ENCODE measurements at regions not wholly inside any gene's neighbourhood (a gene's known extent, or its start where the extent isn't known, plus 50 kb on each side); places are given as distances from the start of the nearest gene placed in this dataset.

DNA sequence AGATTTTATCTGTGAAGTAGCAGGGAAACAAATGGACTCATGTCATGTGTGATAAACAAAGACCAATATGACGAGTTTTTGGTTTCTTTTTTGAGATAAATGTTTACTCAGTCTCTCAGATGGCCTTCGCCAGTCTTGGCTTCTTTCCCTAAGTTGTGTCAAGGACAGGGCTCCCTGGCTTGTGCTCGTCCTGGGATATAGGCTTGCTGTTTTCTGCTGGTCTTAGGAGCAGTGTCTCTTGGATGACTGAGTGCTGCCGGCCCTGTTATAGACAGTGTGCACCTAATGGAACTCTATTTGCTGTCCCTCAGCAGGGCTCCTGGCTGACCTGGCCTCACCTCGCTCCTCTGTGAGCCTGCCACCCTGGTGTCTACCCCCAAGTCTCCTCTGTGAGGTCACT lies 324.1 kb upstream of the SYNCRIP start:
- TF ChIP-seq SUZ12 (IDR thresholded peaks at IDR 0.05; ENCODE audit: extremely low read depth, insufficient read depth, insufficient read length): no peak
- TF ChIP-seq YY1 (IDR thresholded peaks at IDR 0.05; ENCODE audit: insufficient read depth, insufficient read length): no peak
- no peak for TF ChIP-seq ZNF274 (IDR thresholded peaks at IDR 0.05; ENCODE audit: low read depth, low read length)
- Histone ChIP-seq H3K9me3 (ENCODE audit: insufficient read depth, low read length) (no peaks in the 10 kb centered on the region), H3K36me3 (ENCODE audit: insufficient read depth, insufficient read length, low read length) (no peaks in the 10 kb centered on the region), H3K27me3 (ENCODE audit: insufficient read depth, insufficient read length) (no peaks in the 10 kb centered on the region), H3K4me1 (ENCODE audit: insufficient read depth, insufficient read length) (no peaks in the 10 kb centered on the region), H3K9ac (ENCODE audit: insufficient read length, low read depth) (no peak overlapping the region), H3K4me3 (ENCODE audit: insufficient read length, low read depth) (no peak overlapping the region)
- no peak for DNase-seq (ENCODE audit: low read depth, low spot score)

DNA sequence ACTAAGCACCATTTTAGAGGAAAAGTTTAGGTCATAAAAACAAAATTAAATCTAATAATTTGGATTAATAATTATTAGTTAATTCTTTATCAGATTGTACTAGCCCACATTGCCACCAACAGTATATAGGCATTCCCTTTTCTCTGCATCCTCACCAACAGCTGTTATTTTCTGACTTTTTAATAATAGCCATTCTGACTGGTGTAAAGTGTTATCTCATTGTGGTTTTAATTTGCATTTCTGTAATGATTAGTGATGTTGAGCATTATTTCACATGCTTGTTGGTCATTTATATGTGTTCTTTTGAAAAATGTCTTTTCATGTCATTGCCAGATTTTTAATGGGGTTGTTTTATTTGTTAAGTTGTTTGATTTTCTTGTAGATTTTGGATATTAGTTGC lies 319.1 kb upstream of the SYNCRIP start:
- no peak for DNase-seq (ENCODE audit: low read depth, low spot score)
- no peaks in the 10 kb centered on the region for H3K4me1 ChIP-seq (ENCODE audit: insufficient read depth, insufficient read length)
- no peak overlapping the region for H3K4me3 ChIP-seq (ENCODE audit: insufficient read length, low read depth)
- TF ChIP-seq ZNF274 (IDR thresholded peaks at IDR 0.05; ENCODE audit: low read depth, low read length) (no peak), SUZ12 (IDR thresholded peaks at IDR 0.05; ENCODE audit: extremely low read depth, insufficient read depth, insufficient read length) (no peak), YY1 (IDR thresholded peaks at IDR 0.05; ENCODE audit: insufficient read depth, insufficient read length) (no peak)
- no peak overlapping the region for H3K9ac ChIP-seq (ENCODE audit: insufficient read length, low read depth)
- no peaks in the 10 kb centered on the region for H3K27me3 ChIP-seq (ENCODE audit: insufficient read depth, insufficient read length)
- H3K36me3 ChIP-seq (ENCODE audit: insufficient read depth, insufficient read length, low read length): no peaks in the 10 kb centered on the region
- peaks cover 5% of the 10 kb centered on the region; the same call in 1 of the 2 replicates for H3K9me3 ChIP-seq (ENCODE audit: insufficient read depth, low read length)

DNA sequence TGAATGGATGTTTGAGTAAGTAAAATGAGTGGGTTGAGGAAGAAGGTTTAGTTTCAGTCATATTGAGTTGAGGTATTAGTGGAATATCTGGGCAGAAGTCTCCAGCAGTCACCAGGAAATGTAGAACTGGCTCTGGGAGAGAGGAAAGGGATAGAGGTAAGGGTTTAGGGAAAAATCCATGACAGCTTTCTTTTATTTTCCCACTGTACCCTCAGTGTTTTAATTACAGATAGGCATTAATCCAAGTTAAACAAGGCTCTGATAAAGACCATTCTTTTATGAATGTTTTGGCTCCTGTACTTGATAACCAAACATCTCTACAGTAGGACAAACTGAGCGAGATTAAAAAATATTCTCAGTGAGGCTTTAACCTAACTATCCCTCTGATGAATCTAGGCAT lies 318.4 kb upstream of the SYNCRIP start:
- H3K27me3 ChIP-seq (ENCODE audit: insufficient read depth, insufficient read length): no peaks in the 10 kb centered on the region
- H3K4me3 ChIP-seq (ENCODE audit: insufficient read length, low read depth): no peak overlapping the region
- no peak overlapping the region for H3K9ac ChIP-seq (ENCODE audit: insufficient read length, low read depth)
- no peak for DNase-seq (ENCODE audit: low read depth, low spot score)
- peaks cover 5% of the 10 kb centered on the region; the same call in 1 of the 2 replicates for H3K9me3 ChIP-seq (ENCODE audit: insufficient read depth, low read length)
- H3K36me3 ChIP-seq (ENCODE audit: insufficient read depth, insufficient read length, low read length): no peaks in the 10 kb centered on the region
- no peaks in the 10 kb centered on the region for H3K4me1 ChIP-seq (ENCODE audit: insufficient read depth, insufficient read length)
- TF ChIP-seq SUZ12 (IDR thresholded peaks at IDR 0.05; ENCODE audit: extremely low read depth, insufficient read depth, insufficient read length) (no peak), ZNF274 (IDR thresholded peaks at IDR 0.05; ENCODE audit: low read depth, low read length) (no peak), YY1 (IDR thresholded peaks at IDR 0.05; ENCODE audit: insufficient read depth, insufficient read length) (no peak)

DNA sequence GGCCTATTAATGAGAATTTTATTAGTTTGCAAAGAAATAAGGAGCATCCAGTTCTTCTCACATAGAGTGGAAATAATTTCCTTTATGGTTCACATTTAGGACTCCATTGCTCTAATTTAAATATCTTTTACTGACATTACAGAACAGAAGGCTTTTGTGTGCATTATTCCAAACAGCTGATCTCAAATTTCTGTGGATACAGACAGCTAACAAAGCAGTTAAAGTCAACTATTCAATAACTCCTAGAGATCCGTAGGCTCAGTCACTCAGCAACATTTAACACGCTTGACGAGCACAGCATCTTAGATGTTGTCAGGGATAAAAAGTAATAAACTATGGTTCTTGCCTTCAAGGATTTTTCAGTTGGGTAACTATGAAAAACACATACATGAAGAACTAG lies 305.8 kb upstream of the SYNCRIP start:
- no peaks in the 10 kb centered on the region for H3K27me3 ChIP-seq (ENCODE audit: insufficient read depth, insufficient read length)
- H3K36me3 ChIP-seq (ENCODE audit: insufficient read depth, insufficient read length, low read length): no peaks in the 10 kb centered on the region
- no peak overlapping the region for H3K4me3 ChIP-seq (ENCODE audit: insufficient read length, low read depth)
- no peaks in the 10 kb centered on the region for H3K4me1 ChIP-seq (ENCODE audit: insufficient read depth, insufficient read length)
- no peak for DNase-seq (ENCODE audit: low read depth, low spot score)
- H3K9me3 ChIP-seq (ENCODE audit: insufficient read depth, low read length): no peaks in the 10 kb centered on the region
- TF ChIP-seq SUZ12 (IDR thresholded peaks at IDR 0.05; ENCODE audit: extremely low read depth, insufficient read depth, insufficient read length) (no peak), ZNF274 (IDR thresholded peaks at IDR 0.05; ENCODE audit: low read depth, low read length) (no peak), YY1 (IDR thresholded peaks at IDR 0.05; ENCODE audit: insufficient read depth, insufficient read length) (no peak)
- H3K9ac ChIP-seq (ENCODE audit: insufficient read length, low read depth): no peak overlapping the region

DNA sequence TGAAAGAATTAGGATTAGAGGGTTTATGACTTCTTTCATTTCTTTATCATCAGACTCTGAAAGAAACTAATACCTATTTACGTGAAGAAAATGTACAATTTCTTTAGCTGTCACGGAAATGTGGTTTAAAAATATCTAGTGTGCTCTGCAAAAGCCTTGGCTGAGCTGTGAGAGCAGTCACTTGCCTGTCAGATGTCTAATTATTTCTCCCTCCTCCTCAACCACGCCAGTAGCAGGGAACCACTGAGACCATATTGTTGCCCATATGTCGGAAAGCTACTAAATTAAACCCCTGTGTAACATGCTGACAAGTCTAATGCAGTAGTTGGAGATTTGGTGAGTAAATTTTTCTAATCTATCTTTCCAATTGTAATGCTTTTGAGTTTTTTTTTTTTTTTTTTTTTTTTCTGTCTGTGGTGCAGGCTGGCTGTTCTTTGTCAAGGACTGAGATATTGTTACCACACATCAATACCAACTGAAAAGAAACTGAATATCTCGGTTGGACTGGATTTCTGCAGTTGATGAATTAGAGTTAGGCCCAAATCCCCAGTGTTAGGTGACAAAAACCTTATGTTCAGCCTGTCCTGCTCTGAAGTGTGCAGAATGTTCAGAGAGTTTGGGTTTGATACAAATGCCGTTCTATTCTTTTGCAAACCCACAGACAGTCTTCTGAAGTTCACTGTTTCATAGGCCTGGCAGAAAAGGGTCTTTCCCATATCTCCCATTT lies 302.9 kb upstream of the SYNCRIP start:
- Histone ChIP-seq H3K9ac (ENCODE audit: insufficient read length, low read depth) (no peak overlapping the region), H3K4me1 (ENCODE audit: insufficient read depth, insufficient read length) (no peaks in the 10 kb centered on the region), H3K36me3 (ENCODE audit: insufficient read depth, insufficient read length, low read length) (no peaks in the 10 kb centered on the region), H3K9me3 (ENCODE audit: insufficient read depth, low read length) (no peaks in the 10 kb centered on the region), H3K4me3 (ENCODE audit: insufficient read length, low read depth) (no peak overlapping the region), H3K27me3 (ENCODE audit: insufficient read depth, insufficient read length) (no peaks in the 10 kb centered on the region)
- DNase-seq (ENCODE audit: low read depth, low spot score): no peak
- TF ChIP-seq YY1 (IDR thresholded peaks at IDR 0.05; ENCODE audit: insufficient read depth, insufficient read length) (no peak), SUZ12 (IDR thresholded peaks at IDR 0.05; ENCODE audit: extremely low read depth, insufficient read depth, insufficient read length) (no peak), ZNF274 (IDR thresholded peaks at IDR 0.05; ENCODE audit: low read depth, low read length) (no peak)

DNA sequence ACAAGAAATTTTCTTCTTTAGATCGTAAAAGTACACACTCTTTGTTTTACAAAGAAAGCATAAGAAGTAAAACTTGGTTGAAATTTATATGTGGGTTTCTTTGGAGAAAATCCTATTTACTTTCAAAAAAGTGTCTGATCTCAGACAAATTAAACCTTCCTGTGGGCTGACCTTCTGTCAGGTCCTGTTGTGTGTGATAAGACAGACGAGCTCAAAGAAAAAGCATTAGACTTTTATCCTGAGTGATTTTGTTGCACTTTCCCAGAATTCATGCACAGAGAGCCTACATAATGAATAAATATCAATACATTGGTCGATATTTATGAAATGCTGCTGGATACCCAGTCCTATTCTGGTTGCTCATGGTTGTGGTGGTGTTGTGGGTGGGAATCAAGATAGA lies 302.1 kb upstream of the SYNCRIP start:
- no peak overlapping the region for H3K9ac ChIP-seq (ENCODE audit: insufficient read length, low read depth)
- no peak for DNase-seq (ENCODE audit: low read depth, low spot score)
- no peaks in the 10 kb centered on the region for H3K27me3 ChIP-seq (ENCODE audit: insufficient read depth, insufficient read length)
- H3K4me3 ChIP-seq (ENCODE audit: insufficient read length, low read depth): no peak overlapping the region
- H3K36me3 ChIP-seq (ENCODE audit: insufficient read depth, insufficient read length, low read length): no peaks in the 10 kb centered on the region
- no peaks in the 10 kb centered on the region for H3K9me3 ChIP-seq (ENCODE audit: insufficient read depth, low read length)
- TF ChIP-seq SUZ12 (IDR thresholded peaks at IDR 0.05; ENCODE audit: extremely low read depth, insufficient read depth, insufficient read length) (no peak), YY1 (IDR thresholded peaks at IDR 0.05; ENCODE audit: insufficient read depth, insufficient read length) (no peak), ZNF274 (IDR thresholded peaks at IDR 0.05; ENCODE audit: low read depth, low read length) (no peak)
- no peaks in the 10 kb centered on the region for H3K4me1 ChIP-seq (ENCODE audit: insufficient read depth, insufficient read length)

DNA sequence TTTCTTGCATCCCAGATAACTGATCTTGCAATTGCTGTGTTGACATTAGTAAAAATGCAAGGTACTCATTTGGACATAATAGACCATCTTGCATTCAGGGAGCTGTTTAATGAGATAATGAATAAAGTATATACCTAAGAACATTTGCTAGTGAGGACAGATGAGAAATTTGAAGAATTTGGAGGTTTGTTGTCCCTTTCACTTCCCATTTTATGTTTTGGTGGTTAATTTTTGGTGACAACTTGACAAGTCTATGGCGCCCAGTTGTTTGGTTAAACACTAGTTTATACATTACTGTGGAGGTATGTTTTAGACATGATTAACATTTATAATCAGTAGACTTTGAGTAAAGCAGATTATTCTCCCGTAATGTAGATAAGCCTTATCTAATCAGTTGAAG lies 300.2 kb upstream of the SYNCRIP start:
- Histone ChIP-seq H3K9me3 (ENCODE audit: insufficient read depth, low read length) (no peaks in the 10 kb centered on the region), H3K4me3 (ENCODE audit: insufficient read length, low read depth) (no peak overlapping the region), H3K36me3 (ENCODE audit: insufficient read depth, insufficient read length, low read length) (no peaks in the 10 kb centered on the region), H3K4me1 (ENCODE audit: insufficient read depth, insufficient read length) (no peaks in the 10 kb centered on the region), H3K9ac (ENCODE audit: insufficient read length, low read depth) (no peak overlapping the region), H3K27me3 (ENCODE audit: insufficient read depth, insufficient read length) (no peaks in the 10 kb centered on the region)
- no peak for DNase-seq (ENCODE audit: low read depth, low spot score)
- no peak for TF ChIP-seq SUZ12 (IDR thresholded peaks at IDR 0.05; ENCODE audit: extremely low read depth, insufficient read depth, insufficient read length)
- TF ChIP-seq ZNF274 (IDR thresholded peaks at IDR 0.05; ENCODE audit: low read depth, low read length): no peak
- TF ChIP-seq YY1 (IDR thresholded peaks at IDR 0.05; ENCODE audit: insufficient read depth, insufficient read length): no peak

Measured in NT2/D1 (cell line).